ENCODE measurements at regions not wholly inside any gene's neighbourhood (a gene's known extent, or its start where the extent isn't known, plus 50 kb on each side); places are given as distances from the start of the nearest gene placed in this dataset.
"Not testable (repeated sequence)": the region's sequence is repeated elsewhere in the genome, so short reads cannot be mapped to it uniquely, and the experiment has no call there.

- DNase-seq (ENCODE audit: low read depth): not testable (repeated sequence)
These were observed 53.7 kb upstream of the ZSCAN2 start for GRCh38 chr15:84547150-84547549.

- DNase-seq (ENCODE audit: low read depth): not testable (repeated sequence)
These were observed 50.3 kb upstream of the ZSCAN2 start for GRCh38 chr15:84550503-84550902.

All from activated gamma-delta T cell treated with anti-CD3 and anti-CD28 coated beads, Interleukin-2, amount 50 U/mL, for 16 hours (primary cell).